OCI-LY3 (cell line): ENCODE measurements at regions not wholly inside any gene's neighbourhood (a gene's known extent, or its start where the extent isn't known, plus 50 kb on each side); places are given as distances from the start of the nearest gene placed in this dataset.

Source experiments
- EZH2phosphoT487 ChIP-seq: fragments of 200-600 bp; shearing (Covaris generic); IDR thresholded peaks from 2 replicates; pipeline ENCODE4 v1.6.1; 2018; ENCODE audit warnings: antibody characterized with exemption, mixed run types, low read depth
- TF ChIP-seq, protein P1 (sequence below): fragments of 200-600, 300-600 bp; sonication (generic); IDR thresholded peaks from 2 replicates; pipeline ENCODE4 v1.5.1; 2014; ENCODE audit warnings: antibody characterized with exemption, low read length, low read depth

DNA sequence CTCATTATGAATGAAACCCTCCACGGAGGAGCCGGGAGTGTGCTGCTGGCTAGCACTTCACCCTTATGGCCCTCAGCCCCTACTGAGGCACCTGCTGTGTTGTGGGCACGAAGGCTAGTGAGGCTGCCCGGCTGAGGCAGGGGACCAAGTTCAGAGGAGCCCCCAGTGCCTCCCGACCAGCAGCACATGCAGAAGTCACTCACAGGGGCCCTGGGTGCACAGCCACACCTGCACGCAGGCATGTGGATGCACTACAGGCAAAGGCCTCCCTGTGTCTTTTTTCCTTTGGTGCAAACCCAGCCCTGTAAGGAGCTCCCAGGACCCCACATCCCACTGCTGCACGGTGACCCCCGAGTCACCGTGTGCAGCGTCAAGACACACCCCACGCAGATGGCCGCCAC is 261.5 kb downstream of the BRD1 start:
- TF ChIP-seq, protein P1, sequence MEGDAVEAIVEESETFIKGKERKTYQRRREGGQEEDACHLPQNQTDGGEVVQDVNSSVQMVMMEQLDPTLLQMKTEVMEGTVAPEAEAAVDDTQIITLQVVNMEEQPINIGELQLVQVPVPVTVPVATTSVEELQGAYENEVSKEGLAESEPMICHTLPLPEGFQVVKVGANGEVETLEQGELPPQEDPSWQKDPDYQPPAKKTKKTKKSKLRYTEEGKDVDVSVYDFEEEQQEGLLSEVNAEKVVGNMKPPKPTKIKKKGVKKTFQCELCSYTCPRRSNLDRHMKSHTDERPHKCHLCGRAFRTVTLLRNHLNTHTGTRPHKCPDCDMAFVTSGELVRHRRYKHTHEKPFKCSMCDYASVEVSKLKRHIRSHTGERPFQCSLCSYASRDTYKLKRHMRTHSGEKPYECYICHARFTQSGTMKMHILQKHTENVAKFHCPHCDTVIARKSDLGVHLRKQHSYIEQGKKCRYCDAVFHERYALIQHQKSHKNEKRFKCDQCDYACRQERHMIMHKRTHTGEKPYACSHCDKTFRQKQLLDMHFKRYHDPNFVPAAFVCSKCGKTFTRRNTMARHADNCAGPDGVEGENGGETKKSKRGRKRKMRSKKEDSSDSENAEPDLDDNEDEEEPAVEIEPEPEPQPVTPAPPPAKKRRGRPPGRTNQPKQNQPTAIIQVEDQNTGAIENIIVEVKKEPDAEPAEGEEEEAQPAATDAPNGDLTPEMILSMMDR, result no peak
- no peak for TF ChIP-seq EZH2phosphoT487
